Skin epidermis (tissue), 12 donors: ENCODE measurements at regions not wholly inside any gene's neighbourhood (a gene's known extent, or its start where the extent isn't known, plus 50 kb on each side); places are given as distances from the start of the nearest gene placed in this dataset.
"Not testable (repeated sequence)": the region's sequence is repeated elsewhere in the genome, so short reads cannot be mapped to it uniquely, and the experiment has no call there.

ENCODE experiments used
- H3K27ac ChIP-seq, 21 experiments: fragments of 200-600 bp; sonication (generic) in 11 of 21; one replicate each; pipeline ENCODE4 v1.5.0; 2020; ENCODE audit warnings: mild to moderate bottlenecking in 3 of 21, inconsistent platforms in 2 of 21, moderate library complexity in 2 of 21
- H3K4me3 ChIP-seq, 7 experiments: fragments of 200-600 bp; sonication (generic) in 2 of 7; one replicate each; pipeline ENCODE4 v1.5.0; 2020; ENCODE audit warnings: inconsistent platforms in 2 of 7, mild to moderate bottlenecking in 2 of 7, moderate library complexity in 1 of 7

GRCh38 chr10:44154956-44155355, 229.9 kb downstream of the CXCL12 start:
- Histone ChIP-seq H3K27ac (no peak overlapping the region), H3K4me3 (no peak overlapping the region)

GRCh38 chr10:44153918-44154670, 230.8 kb downstream of the CXCL12 start:
- H3K27ac ChIP-seq: no peak overlapping the region
- H3K4me3 ChIP-seq: no peak overlapping the region

- no peak overlapping the region for H3K27ac ChIP-seq
Observed at GRCh38 chr10:44143556-44143955, 241.3 kb downstream of the CXCL12 start.

GRCh38 chr10:44132361-44133289, 252.3 kb downstream of the CXCL12 start:
- Histone ChIP-seq H3K27ac (peak overlapping the region in 3 of 21 experiments; percentile 14 to 28 (median 15)), H3K4me3 (no peak overlapping the region)

More at GRCh38 chr10:44143556-44143955, 241.3 kb downstream of the CXCL12 start:
- H3K4me3 ChIP-seq: no peak overlapping the region

- Histone ChIP-seq H3K4me3 (no peak overlapping the region), H3K27ac (peak overlapping the region in 7 of 21 experiments; percentile 12 to 59 (median 39))
Observed at GRCh38 chr10:44126291-44126717, 258.6 kb downstream of the CXCL12 start.

GRCh38 chr10:44125879-44126278, 259.0 kb downstream of the CXCL12 start:
- peak overlapping the region in 5 of 21 experiments; percentile 12 to 57 (median 26) for H3K27ac ChIP-seq

GRCh38 chr10:44118500-44118899, 266.4 kb downstream of the CXCL12 start:
- no peak overlapping the region for H3K27ac ChIP-seq
- no peak overlapping the region for H3K4me3 ChIP-seq

More at GRCh38 chr10:44125879-44126278, 259.0 kb downstream of the CXCL12 start:
- H3K4me3 ChIP-seq: no peak overlapping the region

- Histone ChIP-seq H3K4me3 (no peak overlapping the region), H3K27ac (no peak overlapping the region)
Observed at GRCh38 chr10:44116474-44116873, 268.4 kb downstream of the CXCL12 start.

- Histone ChIP-seq H3K27ac (no peak overlapping the region), H3K4me3 (no peak overlapping the region)
Observed at GRCh38 chr10:44115516-44115915, 269.4 kb downstream of the CXCL12 start.

- Histone ChIP-seq H3K27ac (no peak overlapping the region), H3K4me3 (no peak overlapping the region)
Observed at GRCh38 chr10:44114441-44114840, 270.5 kb downstream of the CXCL12 start.

- not testable (repeated sequence) for H3K4me3 ChIP-seq, H3K27ac ChIP-seq
Observed at GRCh38 chr10:44112280-44112679, 272.6 kb downstream of the CXCL12 start.

- Histone ChIP-seq H3K4me3 (no peak overlapping the region), H3K27ac (no peak overlapping the region)
Observed at GRCh38 chr10:44105696-44106095, 279.2 kb downstream of the CXCL12 start.

GRCh38 chr10:44102726-44103255, 282.1 kb downstream of the CXCL12 start:
- Histone ChIP-seq H3K27ac (no peak overlapping the region), H3K4me3 (no peak overlapping the region)

GRCh38 chr10:44101082-44101481, 283.8 kb downstream of the CXCL12 start:
- Histone ChIP-seq H3K4me3 (no peak overlapping the region), H3K27ac (no peak overlapping the region)

- Histone ChIP-seq H3K27ac (no peak overlapping the region), H3K4me3 (no peak overlapping the region)
Observed at GRCh38 chr10:44099511-44099910, 285.4 kb downstream of the CXCL12 start.

- not testable (repeated sequence) for H3K27ac ChIP-seq, H3K4me3 ChIP-seq
Observed at GRCh38 chr10:44096217-44096616, 288.7 kb downstream of the CXCL12 start.

- Histone ChIP-seq H3K4me3 (no peak overlapping the region), H3K27ac (no peak overlapping the region)
Observed at GRCh38 chr10:44089671-44090070, 295.2 kb downstream of the CXCL12 start.

- H3K27ac ChIP-seq: no peak overlapping the region
Observed at GRCh38 chr10:44087403-44087802, 297.5 kb downstream of the CXCL12 start.

GRCh38 chr10:44083719-44084400, 301.0 kb downstream of the CXCL12 start:
- H3K4me3 ChIP-seq: no peak overlapping the region
- H3K27ac ChIP-seq: no peak overlapping the region

More at GRCh38 chr10:44087403-44087802, 297.5 kb downstream of the CXCL12 start:
- no peak overlapping the region for H3K4me3 ChIP-seq

- peak overlapping the region in 1 of 21 experiments; percentile 7 for H3K27ac ChIP-seq
- H3K4me3 ChIP-seq: no peak overlapping the region
Observed at GRCh38 chr10:44071479-44071878, 313.4 kb downstream of the CXCL12 start.
